Osteocyte (in vitro differentiated cells): ENCODE measurements at regions not wholly inside any gene's neighbourhood (a gene's known extent, or its start where the extent isn't known, plus 50 kb on each side); places are given as distances from the start of the nearest gene placed in this dataset.
"Not testable (repeated sequence)": the region's sequence is repeated elsewhere in the genome, so short reads cannot be mapped to it uniquely, and the experiment has no call there.

Experiments used
- DNase-seq: peaks from one replicate; pipeline ENCODE4 v3.0.0; 2021; ENCODE audit warnings: mixed read lengths; ENCODE audit not compliant: unreplicated experiment; ENCODE audit errors: extremely low spot score
- H3K27ac Mint-ChIP-seq: one replicate; pipeline ENCODE4 v1.8.0; 2021; ENCODE audit warnings: mild to moderate bottlenecking, mixed read lengths; ENCODE audit not compliant: unreplicated experiment
- H3K27me3 Mint-ChIP-seq: one replicate; pipeline ENCODE4 v1.8.0; 2021; ENCODE audit warnings: mixed read lengths; ENCODE audit not compliant: unreplicated experiment
- H3K36me3 Mint-ChIP-seq: one replicate; pipeline ENCODE4 v1.8.0; 2021; ENCODE audit warnings: mixed read lengths; ENCODE audit not compliant: unreplicated experiment
- H3K4me1 Mint-ChIP-seq: one replicate; pipeline ENCODE4 v1.8.0; 2021; ENCODE audit warnings: mixed read lengths; ENCODE audit not compliant: unreplicated experiment
- H3K4me3 Mint-ChIP-seq: one replicate; pipeline ENCODE4 v1.8.0; 2021; ENCODE audit warnings: mild to moderate bottlenecking, moderate library complexity, mixed read lengths; ENCODE audit not compliant: unreplicated experiment
- H3K9me3 Mint-ChIP-seq: one replicate; pipeline ENCODE4 v1.8.0; 2021; ENCODE audit warnings: mixed read lengths; ENCODE audit not compliant: unreplicated experiment
- CTCF ChIP-seq: fragments of 200-600 bp; sonication (generic); IDR thresholded peaks from 2 replicates; pipeline ENCODE4 v1.5.0; 2021; ENCODE audit warnings: antibody characterized with exemption, mild to moderate bottlenecking, moderate library complexity

GRCh38 chr6:160804639-160805038 is 102.6 kb downstream of the PLG start:
- Mint-ChIP-seq H3K27ac (no peak overlapping the region), H3K36me3 (no peaks in the 10 kb centered on the region), H3K4me3 (no peak overlapping the region), H3K27me3 (no peaks in the 10 kb centered on the region), H3K9me3 (peaks cover 3% of the 10 kb centered on the region), H3K4me1 (no peaks in the 10 kb centered on the region)
- no peak for DNase-seq
- no peak for TF ChIP-seq CTCF

- Mint-ChIP-seq H3K9me3 (no peaks in the 10 kb centered on the region), H3K27ac (no peak overlapping the region), H3K27me3 (no peaks in the 10 kb centered on the region), H3K36me3 (no peaks in the 10 kb centered on the region), H3K4me3 (no peak overlapping the region), H3K4me1 (no peaks in the 10 kb centered on the region)
- no peak for DNase-seq
- no peak for TF ChIP-seq CTCF
These were observed 106.2 kb downstream of the PLG start for GRCh38 chr6:160808263-160808662.

- Mint-ChIP-seq H3K4me1 (no peaks in the 10 kb centered on the region), H3K4me3 (no peak overlapping the region), H3K36me3 (no peaks in the 10 kb centered on the region), H3K27me3 (no peaks in the 10 kb centered on the region), H3K27ac (no peak overlapping the region), H3K9me3 (no peaks in the 10 kb centered on the region)
- no peak for TF ChIP-seq CTCF
- DNase-seq, result no peak
These were observed 108.2 kb downstream of the PLG start for GRCh38 chr6:160810238-160810637.

GRCh38 chr6:160812097-160812496 is 110.1 kb downstream of the PLG start:
- DNase-seq, result no peak
- Mint-ChIP-seq H3K4me3 (no peak overlapping the region), H3K9me3 (no peaks in the 10 kb centered on the region), H3K27ac (no peak overlapping the region), H3K36me3 (no peaks in the 10 kb centered on the region), H3K4me1 (no peaks in the 10 kb centered on the region), H3K27me3 (no peaks in the 10 kb centered on the region)
- TF ChIP-seq CTCF, result no peak

GRCh38 chr6:160818934-160819333 is 116.9 kb downstream of the PLG start:
- no peak for DNase-seq
- no peaks in the 10 kb centered on the region for H3K4me1 Mint-ChIP-seq
- H3K4me3 Mint-ChIP-seq, result no peak overlapping the region
- H3K36me3 Mint-ChIP-seq, result no peaks in the 10 kb centered on the region
- peaks cover 9% of the 10 kb centered on the region for H3K9me3 Mint-ChIP-seq
- no peak for TF ChIP-seq CTCF
- no peaks in the 10 kb centered on the region for H3K27me3 Mint-ChIP-seq
- H3K27ac Mint-ChIP-seq, result no peak overlapping the region

- H3K4me1 Mint-ChIP-seq, H3K36me3 Mint-ChIP-seq: not testable (repeated sequence)
These were observed 118.6 kb downstream of the PLG start for GRCh38 chr6:160820661-160821060.

More at GRCh38 chr6:160820661-160821060, 118.6 kb downstream of the PLG start:
- not testable (repeated sequence) for H3K4me3 Mint-ChIP-seq, H3K27me3 Mint-ChIP-seq, H3K9me3 Mint-ChIP-seq, H3K27ac Mint-ChIP-seq, DNase-seq
